Neural cell (in vitro differentiated cells): ENCODE measurements at regions not wholly inside any gene's neighbourhood (a gene's known extent, or its start where the extent isn't known, plus 50 kb on each side); places are given as distances from the start of the nearest gene placed in this dataset.

Source experiments
- H2AFZ ChIP-seq: fragments of 200-600, 300-800 bp; sonication (generic), shearing (Covaris generic); 2 replicates; pipeline ENCODE4 v1.6.0; 2014; ENCODE audit warnings: low read depth, mild to moderate bottlenecking, antibody characterized with exemption, low read length, moderate library complexity
- H3F3A ChIP-seq: fragments of 200-600 bp; shearing (Covaris generic); 2 replicates; pipeline ENCODE4 v1.6.1; 2016; ENCODE audit warnings: mild to moderate bottlenecking, moderate library complexity, mixed read lengths, antibody characterized with exemption, low read length; ENCODE audit not compliant: insufficient read depth, poor library complexity, severe bottlenecking
- H3K27ac ChIP-seq: fragments of 200-600, 300-800 bp; sonication (generic), shearing (Covaris generic); 2 replicates; pipeline ENCODE4 v1.5.1; 2014; ENCODE audit warnings: mild to moderate bottlenecking, low read length, moderate library complexity
- H3K27me3 ChIP-seq: fragments of 300-800, 200-600 bp; sonication (generic), shearing (Covaris generic); 2 replicates; pipeline ENCODE4 v1.6.0; 2014; ENCODE audit warnings: mild to moderate bottlenecking, low read depth, low read length, moderate library complexity; ENCODE audit not compliant: insufficient read depth
- H3K36me3 ChIP-seq: fragments of 300-800, 200-600 bp; sonication (generic), shearing (Covaris generic); 2 replicates; pipeline ENCODE4 v1.5.1; 2014; ENCODE audit warnings: mild to moderate bottlenecking, antibody characterized with exemption, low read length, moderate library complexity; ENCODE audit not compliant: insufficient read depth
- H3K4me2 ChIP-seq: fragments of 300-800, 200-600 bp; sonication (generic), shearing (Covaris generic); 2 replicates; pipeline ENCODE4 v1.6.0; 2014; ENCODE audit warnings: mild to moderate bottlenecking, low read length
- H3K4me3 ChIP-seq: fragments of 300-800, 200-600 bp; sonication (generic), shearing (Covaris generic); 2 replicates; pipeline ENCODE4 v1.5.1; 2014; ENCODE audit warnings: mild to moderate bottlenecking, low read length, moderate library complexity
- H3K79me2 ChIP-seq: fragments of 200-600 bp; shearing (Covaris generic); replicated peaks from 2 replicates; pipeline ENCODE4 v1.6.0; 2014; ENCODE audit warnings: mild to moderate bottlenecking, low read length, moderate library complexity; ENCODE audit not compliant: insufficient read depth
- H3K9ac ChIP-seq: fragments of 300-800, 200-600 bp; sonication (generic), shearing (Covaris generic); 2 replicates; pipeline ENCODE4 v1.6.1; 2016; ENCODE audit warnings: mild to moderate bottlenecking, low read length, mixed read lengths
- H3K9me2 ChIP-seq: fragments of 200-600 bp; shearing (Covaris generic); 2 replicates; pipeline ENCODE4 v1.6.1; 2016; ENCODE audit warnings: mild to moderate bottlenecking, low read length, mixed read lengths; ENCODE audit not compliant: insufficient read depth
- H3K9me3 ChIP-seq: fragments of 200-600, 300-800 bp; sonication (generic), shearing (Covaris generic); 2 replicates; pipeline ENCODE4 v1.6.1; 2016; ENCODE audit warnings: mild to moderate bottlenecking, mixed run types, low read length, moderate library complexity, mixed read lengths
- H4K20me1 ChIP-seq: fragments of 200-600 bp; shearing (Covaris generic); 2 replicates; pipeline ENCODE4 v1.6.1; 2016; ENCODE audit warnings: mild to moderate bottlenecking, mixed run types; ENCODE audit not compliant: insufficient read depth
- CTCF ChIP-seq: fragments of 450-650 bp; IDR thresholded peaks from 2 replicates; pipeline ENCODE4 v1.5.1; 2014; ENCODE audit warnings: antibody characterized with exemption, mild to moderate bottlenecking, moderate library complexity; ENCODE audit not compliant: poor library complexity, severe bottlenecking
- EP300 ChIP-seq: fragments of 450-650 bp; conservative IDR thresholded peaks from 2 replicates; pipeline ENCODE4 v1.6.1; 2014; ENCODE audit warnings: antibody characterized with exemption, mild to moderate bottlenecking, moderate library complexity; ENCODE audit not compliant: poor library complexity, severe bottlenecking
- EZH2 ChIP-seq: fragments of 200-600, 300-800 bp; shearing (Covaris generic), sonication (generic); IDR thresholded peaks from 2 replicates; pipeline ENCODE4 v1.6.1; 2014; ENCODE audit warnings: antibody characterized with exemption, low read length, borderline replicate concordance, mild to moderate bottlenecking; ENCODE audit not compliant: insufficient read depth, poor library complexity, severe bottlenecking
- MXI1 ChIP-seq: fragments of 450-650 bp; conservative IDR thresholded peaks from 2 replicates; pipeline ENCODE4 v1.6.1; 2014; ENCODE audit warnings: antibody characterized with exemption, mild to moderate bottlenecking; ENCODE audit not compliant: poor library complexity, severe bottlenecking
- POLR2AphosphoS5 ChIP-seq: IDR thresholded peaks from 2 replicates; pipeline ENCODE4 v1.6.1; 2012
- RAD21 ChIP-seq: fragments of 450-650 bp; conservative IDR thresholded peaks from 2 replicates; pipeline ENCODE4 v1.6.1; 2014; ENCODE audit warnings: antibody characterized with exemption, mild to moderate bottlenecking, moderate library complexity
- REST ChIP-seq: IDR thresholded peaks from 2 replicates; pipeline ENCODE4 v1.6.1; 2012; ENCODE audit warnings: borderline replicate concordance
- SMC3 ChIP-seq: fragments of 450-650 bp; conservative IDR thresholded peaks from 2 replicates; pipeline ENCODE4 v1.6.1; 2014; ENCODE audit warnings: antibody characterized with exemption, mild to moderate bottlenecking, moderate library complexity; ENCODE audit not compliant: poor library complexity
- TAF1 ChIP-seq: IDR thresholded peaks from 2 replicates; pipeline ENCODE4 v1.6.1; 2012; ENCODE audit warnings: low read depth

- H3K4me3 ChIP-seq, result no peak overlapping the region
- no peaks in the 10 kb centered on the region for H3K27me3 ChIP-seq
- no peak overlapping the region for H2AFZ ChIP-seq
- H3K36me3 ChIP-seq, result no peaks in the 10 kb centered on the region
- H3K9ac ChIP-seq, result no peak overlapping the region
- no peaks in the 10 kb centered on the region for H3K79me2 ChIP-seq
- no peaks in the 10 kb centered on the region for H3F3A ChIP-seq
- H3K9me2 ChIP-seq, result no peaks in the 10 kb centered on the region
- TF ChIP-seq REST, result no peak
- no peak for TF ChIP-seq POLR2AphosphoS5
- no peak for TF ChIP-seq EP300
- TF ChIP-seq MXI1, result no peak
- no peak for TF ChIP-seq RAD21
- no peak for TF ChIP-seq EZH2
- TF ChIP-seq TAF1, result no peak
- TF ChIP-seq SMC3, result no peak
- TF ChIP-seq CTCF, result no peak
- H3K27ac ChIP-seq, result no peak overlapping the region
- H4K20me1 ChIP-seq, result no peaks in the 10 kb centered on the region
- H3K9me3 ChIP-seq, result no peaks in the 10 kb centered on the region
- H3K4me2 ChIP-seq, result no peak overlapping the region
Measured at GRCh38 chr21:28537371-28538079, 455.2 kb downstream of the LTN1 start.

GRCh38 chr21:28532446-28532845, 460.2 kb downstream of the LTN1 start:
- H2AFZ ChIP-seq, result no peak overlapping the region
- no peaks in the 10 kb centered on the region for H3F3A ChIP-seq
- no peaks in the 10 kb centered on the region for H3K36me3 ChIP-seq
- no peaks in the 10 kb centered on the region for H3K9me2 ChIP-seq
- H3K9ac ChIP-seq, result no peak overlapping the region
- no peaks in the 10 kb centered on the region for H4K20me1 ChIP-seq
- no peak overlapping the region for H3K4me3 ChIP-seq
- no peak overlapping the region for H3K4me2 ChIP-seq
- H3K9me3 ChIP-seq, result no peaks in the 10 kb centered on the region
- no peaks in the 10 kb centered on the region for H3K27me3 ChIP-seq
- H3K27ac ChIP-seq, result no peak overlapping the region
- no peaks in the 10 kb centered on the region for H3K79me2 ChIP-seq
- TF ChIP-seq TAF1 (no peak), MXI1 (no peak), CTCF (no peak), SMC3 (no peak), POLR2AphosphoS5 (no peak), RAD21 (no peak), EZH2 (no peak), REST (no peak), EP300 (no peak)
